ENCODE measurements at regions not wholly inside any gene's neighbourhood (a gene's known extent, or its start where the extent isn't known, plus 50 kb on each side); places are given as distances from the start of the nearest gene placed in this dataset.

- Histone ChIP-seq H3K27ac (ENCODE audit: low read depth, low read length) (no peak overlapping the region), H3K79me2 (ENCODE audit: insufficient read depth, low read length) (no peaks in the 10 kb centered on the region), H3K9me2 (replicated peaks; ENCODE audit: insufficient read depth, low read length) (no peaks in the 10 kb centered on the region), H4K20me1 (ENCODE audit: low read depth, low read length) (no peaks in the 10 kb centered on the region), H2AFZ (ENCODE audit: low read depth, low read length, severe bottlenecking) (no peak overlapping the region), H3K4me2 (ENCODE audit: low read depth, low read length, poor library complexity, severe bottlenecking) (no peak overlapping the region), H3K9me3 (ENCODE audit: insufficient read depth, low read length) (no peaks in the 10 kb centered on the region), H3F3A (ENCODE audit: insufficient read depth) (no peaks in the 10 kb centered on the region), H3K4me3 (ENCODE audit: insufficient read depth, low read length, poor library complexity, severe bottlenecking) (no peak overlapping the region), H3K27me3 (ENCODE audit: low read length) (no peaks in the 10 kb centered on the region), H3K9ac (ENCODE audit: low read length) (no peak overlapping the region), H3K36me3 (ENCODE audit: low read length) (no peaks in the 10 kb centered on the region)
- TF ChIP-seq CTCF (IDR thresholded peaks at IDR 0.05; ENCODE audit: insufficient read depth, low read length, poor library complexity, severe bottlenecking) (no peak), EZH2phosphoT487 (conservative IDR thresholded peaks at IDR 0.05; ENCODE audit: low read length) (no peak)
Measured at GRCh38 chr2:212814941-212815340, 276.3 kb upstream of the ERBB4 start.

- H2AFZ ChIP-seq (ENCODE audit: low read depth, low read length, severe bottlenecking): no peak overlapping the region
- H3F3A ChIP-seq (ENCODE audit: insufficient read depth): no peaks in the 10 kb centered on the region
- no peak overlapping the region for H3K27ac ChIP-seq (ENCODE audit: low read depth, low read length)
- no peaks in the 10 kb centered on the region for H3K79me2 ChIP-seq (ENCODE audit: insufficient read depth, low read length)
- no peaks in the 10 kb centered on the region for H3K9me2 ChIP-seq (replicated peaks; ENCODE audit: insufficient read depth, low read length)
- H3K4me3 ChIP-seq (ENCODE audit: insufficient read depth, low read length, poor library complexity, severe bottlenecking): no peak overlapping the region
- H3K9ac ChIP-seq (ENCODE audit: low read length): no peak overlapping the region
- TF ChIP-seq EZH2phosphoT487 (conservative IDR thresholded peaks at IDR 0.05; ENCODE audit: low read length) (no peak), CTCF (IDR thresholded peaks at IDR 0.05; ENCODE audit: insufficient read depth, low read length, poor library complexity, severe bottlenecking) (no peak)
- no peaks in the 10 kb centered on the region for H3K9me3 ChIP-seq (ENCODE audit: insufficient read depth, low read length)
- no peaks in the 10 kb centered on the region for H3K27me3 ChIP-seq (ENCODE audit: low read length)
- no peaks in the 10 kb centered on the region for H4K20me1 ChIP-seq (ENCODE audit: low read depth, low read length)
- no peaks in the 10 kb centered on the region for H3K36me3 ChIP-seq (ENCODE audit: low read length)
- no peak overlapping the region for H3K4me2 ChIP-seq (ENCODE audit: low read depth, low read length, poor library complexity, severe bottlenecking)
Measured at GRCh38 chr2:212811921-212812320, 273.3 kb upstream of the ERBB4 start.

- Histone ChIP-seq H3K27me3 (ENCODE audit: low read length) (no peaks in the 10 kb centered on the region), H3K27ac (ENCODE audit: low read depth, low read length) (no peak overlapping the region), H2AFZ (ENCODE audit: low read depth, low read length, severe bottlenecking) (no peak overlapping the region), H3K4me3 (ENCODE audit: insufficient read depth, low read length, poor library complexity, severe bottlenecking) (no peak overlapping the region), H4K20me1 (ENCODE audit: low read depth, low read length) (no peaks in the 10 kb centered on the region), H3K4me2 (ENCODE audit: low read depth, low read length, poor library complexity, severe bottlenecking) (no peak overlapping the region), H3K9me3 (ENCODE audit: insufficient read depth, low read length) (no peaks in the 10 kb centered on the region), H3K36me3 (ENCODE audit: low read length) (no peaks in the 10 kb centered on the region), H3K79me2 (ENCODE audit: insufficient read depth, low read length) (no peaks in the 10 kb centered on the region), H3K9ac (ENCODE audit: low read length) (no peak overlapping the region), H3K9me2 (replicated peaks; ENCODE audit: insufficient read depth, low read length) (no peaks in the 10 kb centered on the region), H3F3A (ENCODE audit: insufficient read depth) (no peaks in the 10 kb centered on the region)
- TF ChIP-seq EZH2phosphoT487 (conservative IDR thresholded peaks at IDR 0.05; ENCODE audit: low read length) (no peak), CTCF (IDR thresholded peaks at IDR 0.05; ENCODE audit: insufficient read depth, low read length, poor library complexity, severe bottlenecking) (no peak)
Measured at GRCh38 chr2:212811036-212811805, 272.6 kb upstream of the ERBB4 start.
